Spinal cord (tissue), 9 donors: ENCODE measurements at regions not wholly inside any gene's neighbourhood (a gene's known extent, or its start where the extent isn't known, plus 50 kb on each side); places are given as distances from the start of the nearest gene placed in this dataset.
A peak's percentile ranks its signal among the peaks of the same experiment; 100 is the strongest.

Experiments used
- DNase-seq, 6 donors: peaks; one replicate each; pipeline versions ENCODE4 v3.0.0 to v3.0.0-alpha.2; 2013 to 2015; ENCODE audit warnings: low spot score in 6 of 6, low read depth in 4 of 6
- H3K27ac ChIP-seq: one replicate; pipeline ENCODE4 v1.5.1; 2013; ENCODE audit warnings: low read depth, low read length, control low read depth
- H3K27me3 ChIP-seq: one replicate; pipeline ENCODE4 v1.6.1; 2013; ENCODE audit warnings: low read length; ENCODE audit not compliant: control insufficient read depth, insufficient read depth
- H3K36me3 ChIP-seq: one replicate; pipeline ENCODE4 v1.6.1; 2013; ENCODE audit warnings: low read length; ENCODE audit not compliant: control insufficient read depth, insufficient read depth
- H3K4me1 ChIP-seq: one replicate; pipeline ENCODE4 v1.6.1; 2013; ENCODE audit warnings: low read length; ENCODE audit not compliant: control insufficient read depth, insufficient read depth
- H3K4me3 ChIP-seq: one replicate; pipeline ENCODE4 v1.5.1; 2013; ENCODE audit warnings: low read depth, low read length, control low read depth
- H3K9me3 ChIP-seq: one replicate; pipeline ENCODE4 v1.6.1; 2013; ENCODE audit warnings: low read length; ENCODE audit not compliant: control insufficient read depth, insufficient read depth
- WGBS: methylation state at CpG from one replicate; pipeline ENCODE4 v1.1.5; 2013; ENCODE audit warnings: missing lambda C conversion rate; ENCODE audit not compliant: insufficient coverage; 5-methylcytosine and 5-hydroxymethylcytosine counted together
- donor health status: healthy.

GRCh38 chrX:39445336-39445735, 644.1 kb downstream of the MID1IP1 start:
- Histone ChIP-seq H3K4me1 (no peaks in the 10 kb centered on the region), H3K27me3 (peaks cover 5% of the 10 kb centered on the region), H3K36me3 (no peaks in the 10 kb centered on the region), H3K27ac (no peak overlapping the region), H3K9me3 (no peaks in the 10 kb centered on the region), H3K4me3 (no peak overlapping the region)
- no peak for DNase-seq
- WGBS = 77% methylated on average over 4 of the region's 4 CpGs

- H3K36me3 ChIP-seq = no peaks in the 10 kb centered on the region
- H3K9me3 ChIP-seq = no peaks in the 10 kb centered on the region
- H3K4me1 ChIP-seq = peaks cover 7% of the 10 kb centered on the region
- no peak overlapping the region for H3K4me3 ChIP-seq
- DNase-seq = no peak
- H3K27ac ChIP-seq = no peak overlapping the region
- WGBS = no CpG with 5 or more reads among the region's 2 CpGs
- peaks cover 13% of the 10 kb centered on the region for H3K27me3 ChIP-seq
These were observed 648.1 kb downstream of the MID1IP1 start for GRCh38 chrX:39449352-39449751.

GRCh38 chrX:39450234-39450977, 647.4 kb downstream of the BCOR start:
- H3K27ac ChIP-seq = no peak overlapping the region
- no peaks in the 10 kb centered on the region for H3K36me3 ChIP-seq
- DNase-seq = peak in 1 of 6 donors; percentile 50
- H3K4me1 ChIP-seq = peaks cover 7% of the 10 kb centered on the region
- no peak overlapping the region for H3K4me3 ChIP-seq
- no peaks in the 10 kb centered on the region for H3K9me3 ChIP-seq
- 30% methylated on average over 6 of the region's 11 CpGs for whole genome bisulfite sequencing
- peaks cover 19% of the 10 kb centered on the region for H3K27me3 ChIP-seq

GRCh38 chrX:39451046-39451445, 646.7 kb downstream of the BCOR start:
- peaks cover 19% of the 10 kb centered on the region for H3K27me3 ChIP-seq
- no peak for DNase-seq
- H3K36me3 ChIP-seq = no peaks in the 10 kb centered on the region
- H3K4me1 ChIP-seq = peaks cover 7% of the 10 kb centered on the region
- 65% methylated on average over 7 of the region's 7 CpGs for WGBS
- H3K9me3 ChIP-seq = no peaks in the 10 kb centered on the region
- no peak overlapping the region for H3K4me3 ChIP-seq
- H3K27ac ChIP-seq = no peak overlapping the region

GRCh38 chrX:39452401-39452800, 645.4 kb downstream of the BCOR start:
- Histone ChIP-seq H3K27me3 (peaks cover 19% of the 10 kb centered on the region), H3K27ac (no peak overlapping the region), H3K4me1 (peaks cover 7% of the 10 kb centered on the region), H3K4me3 (no peak overlapping the region), H3K36me3 (no peaks in the 10 kb centered on the region), H3K9me3 (no peaks in the 10 kb centered on the region)
- no peak for DNase-seq
- WGBS = 73% methylated on average over 3 of the region's 4 CpGs

GRCh38 chrX:39453889-39454621, 643.7 kb downstream of the BCOR start:
- no peak overlapping the region for H3K27ac ChIP-seq
- H3K36me3 ChIP-seq = no peaks in the 10 kb centered on the region
- no peaks in the 10 kb centered on the region for H3K9me3 ChIP-seq
- peaks cover 17% of the 10 kb centered on the region for H3K27me3 ChIP-seq
- 56% methylated on average over 3 of the region's 5 CpGs for WGBS
- peaks cover 7% of the 10 kb centered on the region for H3K4me1 ChIP-seq
- DNase-seq = peak in 2 of 6 donors; percentile 37 to 76
- no peak overlapping the region for H3K4me3 ChIP-seq

GRCh38 chrX:39456894-39457604, 640.7 kb downstream of the BCOR start:
- DNase-seq = no peak
- Histone ChIP-seq H3K4me1 (peaks cover 7% of the 10 kb centered on the region), H3K9me3 (no peaks in the 10 kb centered on the region), H3K27me3 (peaks cover 22% of the 10 kb centered on the region), H3K36me3 (no peaks in the 10 kb centered on the region), H3K4me3 (no peak overlapping the region), H3K27ac (no peak overlapping the region)
- WGBS = no CpG with 5 or more reads among the region's 3 CpGs

GRCh38 chrX:39458779-39459178, 639.0 kb downstream of the BCOR start:
- peaks cover 15% of the 10 kb centered on the region for H3K27me3 ChIP-seq
- 83% methylated on average over 2 of the region's 5 CpGs for WGBS

GRCh38 chrX:39459204-39459603, 638.6 kb downstream of the BCOR start:
- peaks cover 15% of the 10 kb centered on the region for H3K27me3 ChIP-seq
- H3K4me1 ChIP-seq = peaks cover 7% of the 10 kb centered on the region
- H3K4me3 ChIP-seq = no peak overlapping the region
- no peaks in the 10 kb centered on the region for H3K9me3 ChIP-seq
- H3K36me3 ChIP-seq = no peaks in the 10 kb centered on the region
- 73% methylated on average over 4 of the region's 5 CpGs for WGBS
- no peak overlapping the region for H3K27ac ChIP-seq
- no peak for DNase-seq

More at GRCh38 chrX:39458779-39459178, 639.0 kb downstream of the BCOR start:
- no peaks in the 10 kb centered on the region for H3K9me3 ChIP-seq
- no peak overlapping the region for H3K4me3 ChIP-seq
- no peak overlapping the region for H3K27ac ChIP-seq
- H3K36me3 ChIP-seq = no peaks in the 10 kb centered on the region
- H3K4me1 ChIP-seq = peaks cover 7% of the 10 kb centered on the region
- no peak for DNase-seq
